ENCODE measurements at regions not wholly inside any gene's neighbourhood (a gene's known extent, or its start where the extent isn't known, plus 50 kb on each side); places are given as distances from the start of the nearest gene placed in this dataset.

DNA sequence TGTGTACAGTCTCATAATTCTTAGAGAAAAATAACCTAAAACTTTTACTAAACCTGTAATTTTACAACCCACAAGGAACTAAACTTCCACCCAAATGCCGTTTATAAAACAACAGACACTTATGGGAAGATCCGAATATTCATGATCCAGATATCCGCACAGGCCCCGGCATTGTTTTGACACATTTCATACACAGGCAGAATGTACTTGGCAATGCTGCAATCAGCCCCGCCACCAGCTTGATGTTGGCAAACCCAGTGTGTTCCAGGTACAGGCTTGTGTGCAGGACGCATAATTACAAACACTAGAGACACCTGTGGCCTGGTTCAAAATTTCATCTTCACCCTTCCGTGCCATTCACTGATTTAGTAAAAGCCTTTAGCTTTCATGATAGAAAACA is 393.0 kb upstream of the SALL3 start:
- H3K27ac ChIP-seq (ENCODE audit: extremely low read length, insufficient read depth, low read length), result no peak overlapping the region
- H3K4me3 ChIP-seq (replicated peaks in 1 of 3; ENCODE audit: insufficient read depth in 1 of 3, low read depth in 2 of 3, low read length in 3 of 3), result no peak overlapping the region
- intact Hi-C loops (cut with micrococcal nuclease; ENCODE audit: unreplicated experiment), result no loop called here
- ChIA-PET POLR2A (no interaction called here), CTCF (ENCODE audit: low intra/inter-chr PET ratio, low total read pairs) (no interaction called here)
- no peaks in the 10 kb centered on the region for H4K20me1 ChIP-seq (ENCODE audit: insufficient read depth, low read length)
- BruUV-seq (replicated peaks), result no TSS peak
- DNase-seq (ENCODE audit: low spot score) (no peak), FAIRE-seq (no peak), ATAC-seq (no peak)
- H2AFZ ChIP-seq (ENCODE audit: low read length), result no peak overlapping the region
- no peak overlapping the region for H3K9ac ChIP-seq (ENCODE audit: insufficient read depth, low read depth, low read length)
- no peak for TF ChIP-seq ESRRA (CRISPR knock-in tag; IDR thresholded peaks at IDR 0.05; ENCODE audit: low read depth)
- no peak for TF ChIP-seq ZFP36L1 (CRISPR knock-in tag; IDR thresholded peaks at IDR 0.05)
- no peak for TF ChIP-seq SALL2 (CRISPR knock-in tag; IDR thresholded peaks at IDR 0.05)
- TF ChIP-seq, protein P1, sequence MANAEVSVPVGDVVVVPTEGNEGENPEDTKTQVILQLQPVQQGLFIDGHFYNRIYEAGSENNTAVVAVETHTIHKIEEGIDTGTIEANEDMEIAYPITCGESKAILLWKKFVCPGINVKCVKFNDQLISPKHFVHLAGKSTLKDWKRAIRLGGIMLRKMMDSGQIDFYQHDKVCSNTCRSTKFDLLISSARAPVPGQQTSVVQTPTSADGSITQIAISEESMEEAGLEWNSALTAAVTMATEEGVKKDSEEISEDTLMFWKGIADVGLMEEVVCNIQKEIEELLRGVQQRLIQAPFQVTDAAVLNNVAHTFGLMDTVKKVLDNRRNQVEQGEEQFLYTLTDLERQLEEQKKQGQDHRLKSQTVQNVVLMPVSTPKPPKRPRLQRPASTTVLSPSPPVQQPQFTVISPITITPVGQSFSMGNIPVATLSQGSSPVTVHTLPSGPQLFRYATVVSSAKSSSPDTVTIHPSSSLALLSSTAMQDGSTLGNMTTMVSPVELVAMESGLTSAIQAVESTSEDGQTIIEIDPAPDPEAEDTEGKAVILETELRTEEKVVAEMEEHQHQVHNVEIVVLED (CRISPR knock-in tag; IDR thresholded peaks at IDR 0.05; ENCODE audit: borderline replicate concordance), result no peak
- TF ChIP-seq ZNF496 (CRISPR knock-in tag; IDR thresholded peaks at IDR 0.05; ENCODE audit: insufficient replicate concordance), result no peak
- no peak for TF ChIP-seq RAD51 (IDR thresholded peaks at IDR 0.05; ENCODE audit: borderline replicate concordance)
- no peak for TF ChIP-seq RXRA (CRISPR knock-in tag; IDR thresholded peaks at IDR 0.05)
- no peak for TF ChIP-seq ZSCAN25 (CRISPR knock-in tag; IDR thresholded peaks at IDR 0.05)
- TF ChIP-seq BRD4 (CRISPR knock-in tag; IDR thresholded peaks at IDR 0.05), result no peak
- TF ChIP-seq KLF11 (CRISPR knock-in tag; IDR thresholded peaks at IDR 0.05), result no peak
- no peak for TF ChIP-seq CENPX (CRISPR knock-in tag; IDR thresholded peaks at IDR 0.05)
- no peak for TF ChIP-seq ZNF260 (CRISPR knock-in tag; IDR thresholded peaks at IDR 0.05; ENCODE audit: borderline replicate concordance, low read depth)
- TF ChIP-seq ZSCAN31 (CRISPR knock-in tag; IDR thresholded peaks at IDR 0.05; ENCODE audit: low read depth), result no peak
- no peak for TF ChIP-seq KDM4B (CRISPR knock-in tag; IDR thresholded peaks at IDR 0.05)
- TF ChIP-seq GZF1 (CRISPR knock-in tag; IDR thresholded peaks at IDR 0.05), result no peak
- TF ChIP-seq ZNF225 (CRISPR knock-in tag; IDR thresholded peaks at IDR 0.05), result no peak
- TF ChIP-seq ZNF33B (CRISPR knock-in tag; IDR thresholded peaks at IDR 0.05), result no peak
- TF ChIP-seq ZC3H4 (CRISPR knock-in tag; IDR thresholded peaks at IDR 0.05; ENCODE audit: borderline replicate concordance), result no peak
- TF ChIP-seq SRSF1 (optimal IDR thresholded peaks at IDR 0.05; ENCODE audit: low read depth, low read length), result no peak
- TF ChIP-seq PCBP2 (optimal IDR thresholded peaks at IDR 0.05; ENCODE audit: low read depth, low read length, poor library complexity, severe bottlenecking), result no peak
- 23% methylated on average over 7 of the region's 7 CpGs for WGBS (ENCODE audit: low lambda C conversion rate)
- no peak overlapping the region for H3K4me2 ChIP-seq (ENCODE audit: low read depth, low read length)
- H3K27me3 ChIP-seq (ENCODE audit: control insufficient read depth in 1 of 2, insufficient read depth in 2 of 2, low read length in 2 of 2), result peaks cover 0 to 56% of the 10 kb centered on the region in 2 experiments
- in situ Hi-C loops (cut with HindIII; ENCODE audit: extremely low pct_ligation_motif_present, low pct_unique_long_range_greater_than_20kb), result no loop called here
- H3K4me1 ChIP-seq (ENCODE audit: insufficient read depth, low read length), result no peaks in the 10 kb centered on the region
- no peaks in the 10 kb centered on the region for H3K36me3 ChIP-seq (replicated peaks in 1 of 2; ENCODE audit: control insufficient read depth in 1 of 2, insufficient read depth in 2 of 2, low read length in 2 of 2)
- no peaks in the 10 kb centered on the region for H3K79me2 ChIP-seq (ENCODE audit: insufficient read depth, low read length)
- H3K9me3 ChIP-seq (ENCODE audit: low read length), result no peaks in the 10 kb centered on the region

Measured in HepG2 (cell line).